ENCODE measurements at regions not wholly inside any gene's neighbourhood (a gene's known extent, or its start where the extent isn't known, plus 50 kb on each side); places are given as distances from the start of the nearest gene placed in this dataset.
A peak's percentile ranks its signal among the peaks of the same experiment; 100 is the strongest.
"Not testable (repeated sequence)": the region's sequence is repeated elsewhere in the genome, so short reads cannot be mapped to it uniquely, and the experiment has no call there.

- DNase-seq, result no peak
- no peak overlapping the region for H3K4me3 Mint-ChIP-seq
- peaks cover 0 to 6% (median 0%) of the 10 kb centered on the region in 3 donors for H3K36me3 Mint-ChIP-seq
- H3K4me1 Mint-ChIP-seq, result peaks cover 0 to 7% of the 10 kb centered on the region in 2 donors
- peaks cover 0 to 39% (median 3%) of the 10 kb centered on the region in 6 donors for H3K9me3 Mint-ChIP-seq
- H3K27me3 Mint-ChIP-seq (ENCODE audit: low read depth in 3 of 3), result peaks cover 0 to 4% (median 2%) of the 10 kb centered on the region in 3 donors
- H3K27ac Mint-ChIP-seq, result no peak overlapping the region
Observed at GRCh38 chr11:38411149-38411548, 1813.1 kb upstream of the RAG2 start.

- Mint-ChIP-seq H3K36me3 (peaks cover 0 to 4% (median 0%) of the 10 kb centered on the region in 3 donors), H3K4me1 (no peaks in the 10 kb centered on the region), H3K27ac (no peak overlapping the region), H3K4me3 (no peak overlapping the region), H3K27me3 (ENCODE audit: low read depth in 3 of 3) (peaks cover 0 to 2% (median 0%) of the 10 kb centered on the region in 3 donors), H3K9me3 (peaks cover 0 to 22% (median 4%) of the 10 kb centered on the region in 6 donors)
- no peak for DNase-seq
Observed at GRCh38 chr11:38402063-38402462, 1804.0 kb upstream of the RAG2 start.

GRCh38 chr11:38392176-38392575, 1794.1 kb upstream of the RAG2 start:
- DNase-seq, result no peak
- Mint-ChIP-seq H3K27me3 (ENCODE audit: low read depth in 3 of 3) (no peaks in the 10 kb centered on the region), H3K9me3 (peaks cover 0 to 24% (median 2%) of the 10 kb centered on the region in 6 donors), H3K27ac (no peak overlapping the region), H3K4me1 (no peaks in the 10 kb centered on the region), H3K36me3 (peaks cover 0 to 3% (median 0%) of the 10 kb centered on the region in 3 donors), H3K4me3 (no peak overlapping the region)

GRCh38 chr11:38384568-38384967, 1786.5 kb upstream of the RAG2 start:
- no peak overlapping the region for H3K4me3 Mint-ChIP-seq
- H3K9me3 Mint-ChIP-seq, result peaks cover 0 to 22% (median 2%) of the 10 kb centered on the region in 6 donors
- no peak for DNase-seq
- H3K27ac Mint-ChIP-seq, result no peak overlapping the region
- H3K27me3 Mint-ChIP-seq (ENCODE audit: low read depth in 3 of 3), result no peaks in the 10 kb centered on the region
- H3K36me3 Mint-ChIP-seq, result peaks cover 0 to 3% (median 0%) of the 10 kb centered on the region in 3 donors
- no peaks in the 10 kb centered on the region for H3K4me1 Mint-ChIP-seq

- no peaks in the 10 kb centered on the region for H3K36me3 Mint-ChIP-seq
- DNase-seq, result no peak
- H3K4me3 Mint-ChIP-seq, result no peak overlapping the region
- no peak overlapping the region for H3K27ac Mint-ChIP-seq
- no peaks in the 10 kb centered on the region for H3K27me3 Mint-ChIP-seq (ENCODE audit: low read depth in 3 of 3)
- H3K9me3 Mint-ChIP-seq, result peaks cover 0 to 12% (median 1%) of the 10 kb centered on the region in 6 donors
- no peaks in the 10 kb centered on the region for H3K4me1 Mint-ChIP-seq
Observed at GRCh38 chr11:38365274-38365673, 1767.2 kb upstream of the RAG2 start.

GRCh38 chr11:38356255-38356654, 1758.2 kb upstream of the RAG2 start:
- DNase-seq, result no peak
- no peak overlapping the region for H3K4me3 Mint-ChIP-seq
- H3K4me1 Mint-ChIP-seq, result no peaks in the 10 kb centered on the region
- H3K36me3 Mint-ChIP-seq, result peaks cover 0 to 4% (median 0%) of the 10 kb centered on the region in 3 donors
- peaks cover 7 to 31% (median 19%) of the 10 kb centered on the region in 6 donors for H3K9me3 Mint-ChIP-seq
- peaks cover 0 to 2% (median 1%) of the 10 kb centered on the region in 3 donors for H3K27me3 Mint-ChIP-seq (ENCODE audit: low read depth in 3 of 3)
- H3K27ac Mint-ChIP-seq, result no peak overlapping the region

- Mint-ChIP-seq H3K4me1 (no peaks in the 10 kb centered on the region), H3K9me3 (peaks cover 2 to 18% (median 3%) of the 10 kb centered on the region in 6 donors), H3K36me3 (no peaks in the 10 kb centered on the region), H3K27me3 (ENCODE audit: low read depth in 3 of 3) (no peaks in the 10 kb centered on the region), H3K27ac (no peak overlapping the region), H3K4me3 (no peak overlapping the region)
- no peak for DNase-seq
Observed at GRCh38 chr11:38345286-38345685, 1747.2 kb upstream of the RAG2 start.

- not testable (repeated sequence) for H3K9me3 Mint-ChIP-seq; DNase-seq; H3K4me3 Mint-ChIP-seq; H3K27me3 Mint-ChIP-seq (ENCODE audit: low read depth in 3 of 3); H3K4me1 Mint-ChIP-seq; H3K36me3 Mint-ChIP-seq
- peak overlapping the region in 1 of 6 donors; percentile 78 for H3K27ac Mint-ChIP-seq
Observed at GRCh38 chr11:38341612-38342011, 1743.6 kb upstream of the RAG2 start.

GRCh38 chr11:38339835-38340440, 1741.9 kb upstream of the RAG2 start:
- DNase-seq, result no peak
- Mint-ChIP-seq H3K4me3 (no peak overlapping the region), H3K27me3 (ENCODE audit: low read depth in 3 of 3) (peaks cover 0 to 2% (median 0%) of the 10 kb centered on the region in 3 donors), H3K9me3 (peaks cover 0 to 11% (median 3%) of the 10 kb centered on the region in 6 donors), H3K36me3 (no peaks in the 10 kb centered on the region), H3K27ac (no peak overlapping the region), H3K4me1 (no peaks in the 10 kb centered on the region)

GRCh38 chr11:38338022-38338421, 1740.0 kb upstream of the RAG2 start:
- H3K4me1 Mint-ChIP-seq; H3K27me3 Mint-ChIP-seq (ENCODE audit: low read depth in 3 of 3); DNase-seq; H3K36me3 Mint-ChIP-seq; H3K4me3 Mint-ChIP-seq; H3K27ac Mint-ChIP-seq: not testable (repeated sequence)
- peaks cover 0 to 18% (median 5%) of the 10 kb centered on the region in 6 donors for H3K9me3 Mint-ChIP-seq

GRCh38 chr11:38332046-38332445, 1734.0 kb upstream of the RAG2 start:
- Mint-ChIP-seq H3K27me3 (ENCODE audit: low read depth in 3 of 3) (peaks cover 0 to 2% (median 0%) of the 10 kb centered on the region in 3 donors), H3K4me3 (no peak overlapping the region), H3K4me1 (no peaks in the 10 kb centered on the region), H3K36me3 (no peaks in the 10 kb centered on the region), H3K9me3 (peaks cover 0 to 26% (median 4%) of the 10 kb centered on the region in 6 donors), H3K27ac (no peak overlapping the region)
- DNase-seq, result no peak

- Mint-ChIP-seq H3K4me3 (no peak overlapping the region), H3K4me1 (no peaks in the 10 kb centered on the region), H3K27ac (no peak overlapping the region), H3K9me3 (peaks cover 0 to 20% (median 1%) of the 10 kb centered on the region in 6 donors), H3K36me3 (no peaks in the 10 kb centered on the region), H3K27me3 (ENCODE audit: low read depth in 3 of 3) (no peaks in the 10 kb centered on the region)
- no peak for DNase-seq
Observed at GRCh38 chr11:38330578-38330977, 1732.5 kb upstream of the RAG2 start.

GRCh38 chr11:38323961-38324761, 1726.1 kb upstream of the RAG2 start:
- H3K4me3 Mint-ChIP-seq, result no peak overlapping the region
- H3K9me3 Mint-ChIP-seq, result peaks cover 0 to 17% (median 0%) of the 10 kb centered on the region in 6 donors
- H3K36me3 Mint-ChIP-seq, result no peaks in the 10 kb centered on the region
- H3K27me3 Mint-ChIP-seq (ENCODE audit: low read depth in 3 of 3), result no peaks in the 10 kb centered on the region
- H3K27ac Mint-ChIP-seq, result no peak overlapping the region
- no peaks in the 10 kb centered on the region for H3K4me1 Mint-ChIP-seq
- no peak for DNase-seq

- H3K4me1 Mint-ChIP-seq, result peaks cover 0 to 6% of the 10 kb centered on the region in 2 donors
- no peak overlapping the region for H3K27ac Mint-ChIP-seq
- peaks cover 0 to 8% (median 0%) of the 10 kb centered on the region in 3 donors for H3K36me3 Mint-ChIP-seq
- DNase-seq, result no peak
- peaks cover 0 to 35% (median 12%) of the 10 kb centered on the region in 6 donors for H3K9me3 Mint-ChIP-seq
- no peak overlapping the region for H3K4me3 Mint-ChIP-seq
- peaks cover 0 to 5% (median 0%) of the 10 kb centered on the region in 3 donors for H3K27me3 Mint-ChIP-seq (ENCODE audit: low read depth in 3 of 3)
Observed at GRCh38 chr11:38315151-38315550, 1717.1 kb upstream of the RAG2 start.

Data from immature natural killer cell (primary cell).